ENCODE measurements at regions not wholly inside any gene's neighbourhood (a gene's known extent, or its start where the extent isn't known, plus 50 kb on each side); places are given as distances from the start of the nearest gene placed in this dataset.
"Not testable (repeated sequence)": the region's sequence is repeated elsewhere in the genome, so short reads cannot be mapped to it uniquely, and the experiment has no call there.

GRCh38 chr7:28330384-28331070 is 81.8 kb upstream of the CREB5 start:
- FAIRE-seq, result no peak

GRCh38 chr7:28332046-28332445 is 80.3 kb upstream of the CREB5 start:
- no peak for FAIRE-seq

- FAIRE-seq, result not testable (repeated sequence)
Observed at GRCh38 chr7:28333548-28333947, 78.8 kb upstream of the CREB5 start.

- FAIRE-seq, result no peak
Observed at GRCh38 chr7:28336806-28337205, 75.5 kb upstream of the CREB5 start.

- FAIRE-seq, result peak; percentile 85
Observed at GRCh38 chr7:28338041-28338440, 74.3 kb upstream of the CREB5 start.

- no peak for FAIRE-seq
Observed at GRCh38 chr7:28343462-28343861, 68.9 kb upstream of the CREB5 start.

- FAIRE-seq, result no peak
Observed at GRCh38 chr7:28346256-28346655, 66.1 kb upstream of the CREB5 start.

GRCh38 chr7:28346676-28347363 is 65.5 kb upstream of the CREB5 start:
- no peak for FAIRE-seq

- FAIRE-seq, result no peak
Observed at GRCh38 chr7:28347475-28348318, 64.6 kb upstream of the CREB5 start.

- no peak for FAIRE-seq
Observed at GRCh38 chr7:28348636-28349035, 63.7 kb upstream of the CREB5 start.

- no peak for FAIRE-seq
Observed at GRCh38 chr7:28349637-28350036, 62.7 kb upstream of the CREB5 start.

GRCh38 chr7:28350662-28351061 is 61.7 kb upstream of the CREB5 start:
- no peak for FAIRE-seq

GRCh38 chr7:28351450-28351849 is 60.9 kb upstream of the CREB5 start:
- no peak for FAIRE-seq

GRCh38 chr7:28354601-28355402 is 57.5 kb upstream of the CREB5 start:
- no peak for FAIRE-seq

- no peak for FAIRE-seq
Observed at GRCh38 chr7:28355635-28356319, 56.5 kb upstream of the CREB5 start.

GRCh38 chr7:28356619-28357018 is 55.7 kb upstream of the CREB5 start:
- no peak for FAIRE-seq

GRCh38 chr7:28358423-28358868 is 53.9 kb upstream of the CREB5 start:
- no peak for FAIRE-seq

GRCh38 chr7:28360739-28361138 is 51.6 kb upstream of the CREB5 start:
- no peak for FAIRE-seq

- FAIRE-seq, result no peak
Observed at GRCh38 chr7:28361551-28361950, 50.8 kb upstream of the CREB5 start.

- no peak for FAIRE-seq
Observed at GRCh38 chr7:28362182-28362581, 50.1 kb upstream of the CREB5 start.
